ENCODE measurements at regions not wholly inside any gene's neighbourhood (a gene's known extent, or its start where the extent isn't known, plus 50 kb on each side); places are given as distances from the start of the nearest gene placed in this dataset.

DNA sequence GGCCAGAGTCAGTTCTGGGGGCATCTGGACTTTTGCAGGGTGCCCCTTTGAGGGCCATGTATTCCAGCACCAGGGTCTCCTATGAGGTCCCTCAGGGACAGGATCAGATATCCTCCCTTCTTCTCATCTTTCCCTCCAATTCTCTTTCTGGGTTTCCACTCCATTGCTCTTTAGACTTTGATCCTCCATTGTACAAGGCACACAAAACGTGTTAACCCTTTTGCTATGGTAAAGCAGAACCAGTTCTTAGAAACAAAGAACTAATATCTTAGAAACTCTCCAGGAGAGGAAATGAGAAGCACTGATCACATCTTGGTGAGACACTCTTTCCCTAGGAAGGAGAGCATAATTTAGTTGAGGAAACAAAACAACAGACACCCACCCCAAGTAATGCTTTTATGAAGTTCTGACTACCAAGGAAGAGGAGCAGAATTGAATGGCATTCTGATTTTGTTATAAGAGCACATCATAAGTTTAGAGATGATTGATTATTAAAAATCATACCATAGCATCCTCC lies 200.7 kb upstream of the NPY2R start:
- Histone ChIP-seq H3K4me1 (no peaks in the 10 kb centered on the region), H3K27me3 (no peaks in the 10 kb centered on the region), H3K9me3 (no peaks in the 10 kb centered on the region), H3K36me3 (no peaks in the 10 kb centered on the region), H3K4me3 (no peak overlapping the region), H3K27ac (no peak overlapping the region)
- TF ChIP-seq, protein P1, sequence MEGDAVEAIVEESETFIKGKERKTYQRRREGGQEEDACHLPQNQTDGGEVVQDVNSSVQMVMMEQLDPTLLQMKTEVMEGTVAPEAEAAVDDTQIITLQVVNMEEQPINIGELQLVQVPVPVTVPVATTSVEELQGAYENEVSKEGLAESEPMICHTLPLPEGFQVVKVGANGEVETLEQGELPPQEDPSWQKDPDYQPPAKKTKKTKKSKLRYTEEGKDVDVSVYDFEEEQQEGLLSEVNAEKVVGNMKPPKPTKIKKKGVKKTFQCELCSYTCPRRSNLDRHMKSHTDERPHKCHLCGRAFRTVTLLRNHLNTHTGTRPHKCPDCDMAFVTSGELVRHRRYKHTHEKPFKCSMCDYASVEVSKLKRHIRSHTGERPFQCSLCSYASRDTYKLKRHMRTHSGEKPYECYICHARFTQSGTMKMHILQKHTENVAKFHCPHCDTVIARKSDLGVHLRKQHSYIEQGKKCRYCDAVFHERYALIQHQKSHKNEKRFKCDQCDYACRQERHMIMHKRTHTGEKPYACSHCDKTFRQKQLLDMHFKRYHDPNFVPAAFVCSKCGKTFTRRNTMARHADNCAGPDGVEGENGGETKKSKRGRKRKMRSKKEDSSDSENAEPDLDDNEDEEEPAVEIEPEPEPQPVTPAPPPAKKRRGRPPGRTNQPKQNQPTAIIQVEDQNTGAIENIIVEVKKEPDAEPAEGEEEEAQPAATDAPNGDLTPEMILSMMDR (IDR thresholded peaks at IDR 0.05) = no peak
- TF ChIP-seq POLR2AphosphoS5 (IDR thresholded peaks at IDR 0.05) = no peak
- TF ChIP-seq EP300 (IDR thresholded peaks at IDR 0.05; ENCODE audit: low read depth) = no peak
- TF ChIP-seq POLR2A (IDR thresholded peaks at IDR 0.05) = no peak
- in situ Hi-C loops (cut with MboI; ENCODE audit: low pct_ligation_motif_present in 1 of 4, low pct_unique_long_range_greater_than_20kb in 1 of 4, low sequenced_read_pairs in 3 of 4) (no loop called here), intact Hi-C loops (cut with DNase I; ENCODE audit: low total_unique reads) (no loop called here)
- WGBS, 2 donors (ENCODE audit: low coverage in 1 of 2) = 31 to 89% methylated on average over 1 of the region's 1 CpG
- DNase-seq = no peak

DNA sequence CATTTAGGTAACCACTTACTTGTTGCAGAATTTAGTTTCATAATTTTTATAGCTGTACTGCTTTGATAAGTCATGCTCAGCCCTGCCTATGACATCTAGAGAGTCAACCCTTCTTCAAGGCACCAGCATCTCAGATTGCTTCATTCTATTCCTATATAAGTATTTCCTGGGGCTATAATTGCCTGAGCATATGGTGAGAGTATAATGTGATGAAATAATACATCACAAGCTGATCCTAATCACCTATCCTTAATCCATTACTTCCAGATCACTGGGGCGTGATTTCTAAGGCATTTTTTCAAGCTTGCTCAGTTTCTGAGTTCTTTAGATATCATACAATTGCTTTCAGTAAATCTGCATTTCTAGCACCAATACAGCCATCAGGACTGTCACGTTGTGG lies 200.0 kb upstream of the NPY2R start:
- no peak for DNase-seq
- Histone ChIP-seq H3K9me3 (no peaks in the 10 kb centered on the region), H3K36me3 (no peaks in the 10 kb centered on the region), H3K4me1 (no peaks in the 10 kb centered on the region), H3K4me3 (no peak overlapping the region), H3K27ac (no peak overlapping the region), H3K27me3 (no peaks in the 10 kb centered on the region)
- in situ Hi-C loops (cut with MboI; ENCODE audit: low pct_ligation_motif_present in 1 of 4, low pct_unique_long_range_greater_than_20kb in 1 of 4, low sequenced_read_pairs in 3 of 4) = no loop called here
- no peak for TF ChIP-seq POLR2AphosphoS5 (IDR thresholded peaks at IDR 0.05)
- TF ChIP-seq EP300 (IDR thresholded peaks at IDR 0.05; ENCODE audit: low read depth) = no peak
- TF ChIP-seq, protein P1 (IDR thresholded peaks at IDR 0.05) = no peak
- no peak for TF ChIP-seq POLR2A (IDR thresholded peaks at IDR 0.05)
- intact Hi-C loops (cut with DNase I; ENCODE audit: low total_unique reads) = no loop called here
- WGBS, 2 donors (ENCODE audit: low coverage in 1 of 2) = 72 to 75% methylated on average over 2 of the region's 2 CpGs

DNA sequence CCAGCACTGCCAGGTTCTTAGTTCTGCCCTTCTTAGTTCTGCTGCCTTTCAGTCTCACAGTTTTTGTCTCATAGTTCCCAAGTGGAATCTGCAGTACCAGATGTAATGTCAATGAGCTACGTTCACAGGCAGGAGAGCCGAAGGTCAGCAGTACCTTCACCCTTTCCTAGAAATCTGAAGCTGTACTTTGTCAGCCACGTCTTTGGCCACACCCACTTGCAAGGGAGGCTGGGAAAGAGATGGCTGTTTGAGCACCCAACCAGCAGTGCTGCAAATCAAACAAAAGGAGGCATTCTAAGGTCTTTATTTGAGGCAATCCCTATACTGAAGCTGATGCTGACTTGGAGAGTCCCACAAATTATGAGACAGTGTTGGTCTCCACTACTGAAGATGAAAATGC lies 199.1 kb upstream of the NPY2R start:
- no peak overlapping the region for H3K4me3 ChIP-seq
- WGBS, 2 donors (ENCODE audit: low coverage in 1 of 2) = 40 to 51% methylated on average over 1 to 3 of the region's 3 CpGs
- H3K27me3 ChIP-seq = no peaks in the 10 kb centered on the region
- H3K27ac ChIP-seq = no peak overlapping the region
- no peak for DNase-seq
- no peaks in the 10 kb centered on the region for H3K4me1 ChIP-seq
- intact Hi-C loops (cut with DNase I; ENCODE audit: low total_unique reads) = no loop called here
- no peaks in the 10 kb centered on the region for H3K36me3 ChIP-seq
- no peaks in the 10 kb centered on the region for H3K9me3 ChIP-seq
- in situ Hi-C loops (cut with MboI; ENCODE audit: low pct_ligation_motif_present in 1 of 4, low pct_unique_long_range_greater_than_20kb in 1 of 4, low sequenced_read_pairs in 3 of 4) = no loop called here
- TF ChIP-seq, protein P1 (IDR thresholded peaks at IDR 0.05) = no peak
- TF ChIP-seq EP300 (IDR thresholded peaks at IDR 0.05; ENCODE audit: low read depth) (no peak), POLR2AphosphoS5 (IDR thresholded peaks at IDR 0.05) (no peak), POLR2A (IDR thresholded peaks at IDR 0.05) (no peak)

- TF ChIP-seq POLR2A (IDR thresholded peaks at IDR 0.05) = no peak
- TF ChIP-seq, protein P1 (IDR thresholded peaks at IDR 0.05) = no peak
- TF ChIP-seq EP300 (IDR thresholded peaks at IDR 0.05; ENCODE audit: low read depth) = no peak
- 84 to 85% methylated on average over 4 to 7 of the region's 7 CpGs for WGBS, 2 donors (ENCODE audit: low coverage in 1 of 2)
- Histone ChIP-seq H3K36me3 (no peaks in the 10 kb centered on the region), H3K4me3 (no peak overlapping the region), H3K27me3 (no peaks in the 10 kb centered on the region), H3K4me1 (no peaks in the 10 kb centered on the region), H3K9me3 (no peaks in the 10 kb centered on the region), H3K27ac (no peak overlapping the region)
- in situ Hi-C loops (cut with MboI; ENCODE audit: low pct_ligation_motif_present in 1 of 4, low pct_unique_long_range_greater_than_20kb in 1 of 4, low sequenced_read_pairs in 3 of 4) = no loop called here
- DNase-seq = no peak
- intact Hi-C loops (cut with DNase I; ENCODE audit: low total_unique reads) = no loop called here
Measured at GRCh38 chr4:155010376-155010775, 198.1 kb upstream of the NPY2R start.
